ENCODE measurements at regions not wholly inside any gene's neighbourhood (a gene's known extent, or its start where the extent isn't known, plus 50 kb on each side); places are given as distances from the start of the nearest gene placed in this dataset.

- H3K4me1 ChIP-seq (ENCODE audit: insufficient read depth, low read length), result no peaks in the 10 kb centered on the region
- no peak overlapping the region for H3K14ac ChIP-seq (ENCODE audit: insufficient read depth, low read length)
- no peak overlapping the region for H2BK5ac ChIP-seq (ENCODE audit: insufficient read length, low read length)
- no peak overlapping the region for H4K8ac ChIP-seq (replicated peaks; ENCODE audit: insufficient read length, low read depth, low read length)
- TF ChIP-seq CTCF (conservative IDR thresholded peaks at IDR 0.05), result no peak
- peak; percentile 20 for DNase-seq
- H3K4me3 Mint-ChIP-seq, result no peak overlapping the region
- H3K9me3 ChIP-seq (ENCODE audit: control insufficient read depth, low read depth, low read length), result no peaks in the 10 kb centered on the region
- H2BK20ac ChIP-seq (ENCODE audit: low read depth, low read length, poor library complexity, severe bottlenecking), result no peak overlapping the region
- H2BK12ac ChIP-seq (ENCODE audit: insufficient read length, low read depth, low read length), result no peak overlapping the region
- H3K27ac ChIP-seq (ENCODE audit: insufficient read length, low read depth, low read length), result no peak overlapping the region
- H3T11ph ChIP-seq (ENCODE audit: low read length), result no peak overlapping the region
- no peak overlapping the region for H3K23ac ChIP-seq (ENCODE audit: insufficient read length, low read depth, low read length)
- H3K9me3 Mint-ChIP-seq, result no peaks in the 10 kb centered on the region
- H3K79me1 ChIP-seq (ENCODE audit: insufficient read depth, low read depth, low read length, poor library complexity, severe bottlenecking), result no peaks in the 10 kb centered on the region
- H3K18ac ChIP-seq (ENCODE audit: insufficient read length, low read depth, low read length), result no peak overlapping the region
- no peak overlapping the region for H3K56ac ChIP-seq (ENCODE audit: insufficient read length, low read depth, low read length)
- no peak overlapping the region for H2AK5ac ChIP-seq (ENCODE audit: insufficient read length, low read length)
- H3K23me2 ChIP-seq (ENCODE audit: insufficient read length, low read depth, low read length, poor library complexity, severe bottlenecking), result no peaks in the 10 kb centered on the region
- H3K36me3 Mint-ChIP-seq (ENCODE audit: insufficient read depth in 1 of 3, low read depth in 3 of 3), result no peaks in the 10 kb centered on the region; a peak in 3 of 7 replicates
- no peaks in the 10 kb centered on the region for H3K4me1 Mint-ChIP-seq
- no peaks in the 10 kb centered on the region for H3K27me3 ChIP-seq (ENCODE audit: insufficient read depth, low read length)
- H4K20me1 ChIP-seq (ENCODE audit: control insufficient read depth, insufficient read depth, insufficient read length), result no peaks in the 10 kb centered on the region
- H4K91ac ChIP-seq (ENCODE audit: insufficient read length, low read depth, low read length), result no peak overlapping the region
- H2AFZ ChIP-seq (ENCODE audit: low read length), result no peak overlapping the region
- H3K27ac Mint-ChIP-seq, result no peak overlapping the region
- no peak overlapping the region for H2BK15ac ChIP-seq (ENCODE audit: low read depth, low read length)
- no peak overlapping the region for H4K5ac ChIP-seq (ENCODE audit: insufficient read length, low read depth, low read length)
- no peak overlapping the region for H3K4me2 ChIP-seq (ENCODE audit: insufficient read depth, insufficient read length, low read length)
- no peak overlapping the region for H3K9ac ChIP-seq (ENCODE audit: extremely low read depth, insufficient read length, low read length)
- H2BK120ac ChIP-seq (ENCODE audit: low read depth, low read length, poor library complexity, severe bottlenecking), result no peak overlapping the region
- no CpG with 5 or more reads among the region's 24 CpGs for WGBS (ENCODE audit: extremely low coverage, insufficient read length, low lambda C conversion rate)
- peaks cover 13% of the 10 kb centered on the region for H3K27me3 Mint-ChIP-seq (ENCODE audit: low read depth)
- no peak overlapping the region for H3K4ac ChIP-seq (ENCODE audit: low read depth, low read length)
- H3K79me2 ChIP-seq (ENCODE audit: insufficient read depth, low read length), result no peaks in the 10 kb centered on the region
These were observed 111.7 kb downstream of the RTP5 start for GRCh38 chr2:241981076-241981700.
